ENCODE measurements at regions not wholly inside any gene's neighbourhood (a gene's known extent, or its start where the extent isn't known, plus 50 kb on each side); places are given as distances from the start of the nearest gene placed in this dataset.

DNA sequence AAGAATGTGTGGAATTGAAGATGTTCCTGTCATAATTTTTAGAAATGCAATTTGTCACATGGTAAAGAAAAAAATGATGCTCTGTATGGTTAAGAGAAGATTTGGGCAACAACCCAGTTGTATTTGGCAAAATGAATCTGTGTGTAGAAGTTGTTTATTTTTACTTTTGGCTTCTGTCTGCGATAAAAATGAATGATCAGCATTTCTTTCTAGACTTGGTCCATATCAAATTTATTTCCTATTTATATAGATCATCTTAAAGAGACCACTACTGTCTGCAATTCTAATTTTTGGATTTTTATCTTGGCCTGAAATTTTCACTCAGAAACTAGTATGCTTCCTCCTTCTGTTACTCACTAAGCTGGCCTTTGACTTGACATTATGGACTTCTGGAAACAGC is 396.9 kb downstream of the FAM47A start:
- TF ChIP-seq POLR2AphosphoS5 (IDR thresholded peaks at IDR 0.05) (no peak), EP300 (IDR thresholded peaks at IDR 0.05) (no peak)
- TF ChIP-seq, protein P1, sequence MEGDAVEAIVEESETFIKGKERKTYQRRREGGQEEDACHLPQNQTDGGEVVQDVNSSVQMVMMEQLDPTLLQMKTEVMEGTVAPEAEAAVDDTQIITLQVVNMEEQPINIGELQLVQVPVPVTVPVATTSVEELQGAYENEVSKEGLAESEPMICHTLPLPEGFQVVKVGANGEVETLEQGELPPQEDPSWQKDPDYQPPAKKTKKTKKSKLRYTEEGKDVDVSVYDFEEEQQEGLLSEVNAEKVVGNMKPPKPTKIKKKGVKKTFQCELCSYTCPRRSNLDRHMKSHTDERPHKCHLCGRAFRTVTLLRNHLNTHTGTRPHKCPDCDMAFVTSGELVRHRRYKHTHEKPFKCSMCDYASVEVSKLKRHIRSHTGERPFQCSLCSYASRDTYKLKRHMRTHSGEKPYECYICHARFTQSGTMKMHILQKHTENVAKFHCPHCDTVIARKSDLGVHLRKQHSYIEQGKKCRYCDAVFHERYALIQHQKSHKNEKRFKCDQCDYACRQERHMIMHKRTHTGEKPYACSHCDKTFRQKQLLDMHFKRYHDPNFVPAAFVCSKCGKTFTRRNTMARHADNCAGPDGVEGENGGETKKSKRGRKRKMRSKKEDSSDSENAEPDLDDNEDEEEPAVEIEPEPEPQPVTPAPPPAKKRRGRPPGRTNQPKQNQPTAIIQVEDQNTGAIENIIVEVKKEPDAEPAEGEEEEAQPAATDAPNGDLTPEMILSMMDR (IDR thresholded peaks at IDR 0.05) = no peak

All from esophagus muscularis mucosa (tissue), 4 donors.